NOMO-1 treated with DMSO at 0.1 percent for 48 hours (cell line): ENCODE measurements at regions not wholly inside any gene's neighbourhood (a gene's known extent, or its start where the extent isn't known, plus 50 kb on each side); places are given as distances from the start of the nearest gene placed in this dataset.

ENCODE experiments used
- DNase-seq: peaks from one replicate; lab custom pipeline; 2025; ENCODE audit not compliant: unreplicated experiment; lab: John Stamatoyannopoulos, UW

DNA sequence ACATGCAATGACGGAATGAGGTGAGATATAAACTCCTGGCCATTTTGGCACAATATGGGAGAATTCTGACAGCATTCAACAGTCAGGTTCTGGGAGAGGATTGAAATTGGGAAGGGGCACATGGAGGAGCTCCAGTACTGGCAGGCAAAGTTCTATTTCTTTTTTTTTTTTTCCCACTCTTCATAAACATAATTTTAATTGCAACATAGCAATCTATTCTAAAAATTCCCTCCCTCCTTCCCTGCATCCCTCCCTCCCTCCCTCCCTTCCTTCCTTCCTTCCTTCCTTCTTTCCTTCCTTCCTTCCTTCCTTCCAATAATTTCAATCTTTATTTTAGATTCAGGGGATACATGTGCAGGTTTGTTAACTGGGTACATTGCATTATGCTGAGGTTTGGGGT is 93.2 kb downstream of the PTCSC3 start:
- DNase-seq, result no peak

DNA sequence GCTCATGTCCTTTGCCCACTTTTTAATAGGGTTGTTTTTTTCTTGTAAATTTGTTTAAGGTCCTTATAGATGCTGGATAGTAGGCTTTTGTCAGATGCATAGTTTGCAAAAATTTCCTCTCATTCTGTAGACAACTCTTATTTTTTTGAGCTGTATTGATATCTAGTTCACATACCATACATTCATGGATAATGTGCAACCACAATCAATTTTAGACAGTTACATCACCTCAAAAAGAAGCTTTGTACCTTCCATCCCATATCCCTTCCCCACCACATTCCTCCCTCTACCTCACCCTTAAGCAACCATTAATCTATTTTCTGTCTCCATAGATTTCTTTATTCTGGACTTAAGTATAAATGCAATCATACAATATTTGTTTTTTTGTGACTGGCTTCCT is 98.4 kb downstream of the PTCSC3 start:
- DNase-seq, result no peak

DNA sequence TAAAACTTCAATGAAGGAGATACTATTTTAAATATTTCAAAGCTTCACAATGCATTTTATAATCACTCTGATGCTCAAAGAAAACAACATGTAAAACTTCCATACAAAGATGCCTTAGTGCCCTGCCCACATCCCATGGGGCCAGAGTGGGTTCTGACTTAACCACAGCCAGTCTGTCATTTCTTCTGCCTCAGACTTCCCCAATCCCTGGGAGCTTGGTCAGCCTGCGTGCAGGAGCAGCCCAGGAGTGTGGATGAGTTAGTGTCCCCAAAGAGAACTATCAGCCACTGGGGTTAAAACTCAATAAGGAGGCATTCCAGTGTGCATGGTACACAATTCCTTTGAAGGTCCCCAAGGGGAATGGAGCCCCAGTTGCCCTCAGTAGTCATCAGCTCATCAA is 100.3 kb downstream of the PTCSC3 start:
- DNase-seq, result no peak

DNA sequence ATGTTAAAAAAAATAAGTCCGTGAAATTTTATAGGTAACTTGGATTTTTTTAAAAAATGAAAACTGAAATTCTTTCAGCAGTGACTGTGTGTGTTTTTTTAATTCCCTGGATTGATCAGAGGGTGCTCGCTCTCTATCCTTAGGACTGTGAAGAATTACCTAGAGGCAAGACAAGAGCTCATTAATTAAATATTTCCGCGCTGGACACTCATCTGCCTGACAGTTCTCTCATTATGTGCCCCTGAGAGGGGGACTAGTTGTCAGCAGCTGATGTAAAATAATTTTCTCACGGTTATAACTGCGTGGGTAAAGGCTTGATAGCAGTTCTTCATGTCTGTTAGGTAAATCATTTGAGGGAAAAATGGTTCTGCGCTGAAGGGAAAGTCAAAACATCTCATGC is 101.3 kb downstream of the PTCSC3 start:
- DNase-seq, result no peak

DNA sequence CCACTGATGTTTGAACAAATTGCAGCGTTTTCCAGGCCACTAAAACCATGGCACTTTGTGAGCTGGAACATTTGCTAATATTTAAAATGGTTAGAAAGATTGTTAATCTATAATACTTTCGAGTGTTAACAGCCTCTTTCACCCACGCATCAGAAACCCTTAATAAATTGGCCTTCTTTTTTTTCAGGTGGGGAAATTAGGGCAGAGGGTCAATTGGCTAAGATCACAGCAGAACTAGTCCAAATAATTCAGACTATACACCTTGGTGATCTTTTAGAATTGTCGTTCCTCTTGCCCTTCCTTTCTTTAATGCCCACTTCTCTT is 105.8 kb downstream of the PTCSC3 start:
- no peak for DNase-seq

DNA sequence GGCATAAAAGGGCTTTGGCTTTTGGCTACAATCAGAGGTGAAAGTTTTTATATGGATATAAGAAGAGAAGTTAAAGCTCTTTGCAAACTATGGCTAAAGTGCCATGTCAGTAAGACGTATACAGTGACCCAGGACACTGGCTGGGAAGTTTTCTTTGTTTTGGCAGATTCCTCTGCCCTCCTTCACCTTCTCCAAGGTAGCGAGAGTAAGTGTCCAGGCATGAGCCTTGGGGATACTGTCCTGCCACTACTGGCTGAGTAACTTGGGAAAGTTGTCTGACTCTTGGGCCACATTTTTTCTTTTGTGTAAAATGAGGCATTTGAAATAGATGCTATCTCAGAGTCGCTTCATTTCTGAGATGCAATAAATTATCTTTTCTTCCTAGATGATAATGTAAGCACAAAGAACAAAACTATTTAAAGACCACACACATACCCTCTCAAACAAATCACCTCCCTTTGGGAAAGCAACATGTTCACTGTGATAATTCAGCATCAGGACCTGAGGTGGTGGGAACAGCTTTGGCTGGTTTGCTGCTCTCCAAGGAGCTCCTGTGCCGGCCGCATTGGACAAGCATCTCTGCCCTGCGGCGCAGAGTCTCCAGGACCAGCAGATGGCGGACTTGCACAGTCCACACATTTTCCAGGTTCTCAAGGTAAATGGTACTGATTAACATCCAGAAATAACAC is 106.3 kb downstream of the PTCSC3 start:
- DNase-seq, result peak; percentile 11

DNA sequence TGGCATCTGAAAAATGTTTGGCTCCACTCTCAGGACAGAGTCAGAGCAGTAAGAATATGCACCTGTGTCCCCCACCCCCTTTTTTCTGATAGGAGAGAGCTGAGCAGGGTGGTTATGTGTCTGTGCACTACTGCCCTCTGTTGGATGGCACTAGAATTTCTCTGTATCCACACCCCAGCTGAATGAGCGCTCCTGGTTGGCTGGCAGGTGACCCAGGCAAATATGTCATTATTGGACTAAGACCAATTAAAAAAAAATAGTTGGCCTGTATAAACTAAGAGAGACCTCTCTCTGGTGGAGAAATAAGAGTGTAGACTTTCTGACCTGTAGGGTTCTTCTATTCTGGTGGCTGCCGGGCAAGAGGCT is 107.0 kb downstream of the PTCSC3 start:
- peak; percentile 37 for DNase-seq

DNA sequence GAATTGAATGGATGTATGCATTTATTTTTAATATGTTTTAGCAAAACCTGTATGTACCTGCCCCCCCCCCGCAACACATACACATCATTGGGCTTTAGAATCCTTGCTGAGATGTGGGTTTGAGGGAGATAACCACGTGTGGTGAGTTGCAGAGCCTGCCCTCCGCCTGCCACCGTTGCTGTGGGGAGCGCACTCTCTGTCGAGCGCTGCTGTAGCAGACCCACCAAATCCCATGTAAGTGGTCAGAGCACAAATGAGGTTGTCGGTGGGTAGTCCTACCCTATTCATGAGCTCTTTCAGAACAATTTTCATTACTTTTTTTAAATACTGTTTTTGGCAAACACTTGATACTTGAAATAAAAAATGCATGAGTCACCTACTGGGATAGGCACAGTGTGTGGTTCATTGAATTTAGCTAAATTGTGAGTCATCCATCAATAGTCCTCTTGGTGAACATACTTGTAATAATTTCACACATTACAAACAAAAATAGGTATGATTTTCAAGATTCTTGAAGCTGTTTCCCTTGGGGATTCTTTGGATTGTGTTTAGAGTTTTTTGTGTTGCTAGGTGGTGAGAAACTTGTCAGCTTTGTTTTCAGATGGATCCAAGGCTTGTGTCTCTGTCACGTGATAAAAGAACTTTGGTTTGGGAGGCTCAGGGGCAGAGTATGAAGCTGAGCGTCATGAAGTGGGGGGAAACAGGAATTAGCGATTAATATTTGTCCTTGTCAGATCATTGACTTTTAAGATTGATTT is 107.6 kb downstream of the PTCSC3 start:
- no peak for DNase-seq

DNA sequence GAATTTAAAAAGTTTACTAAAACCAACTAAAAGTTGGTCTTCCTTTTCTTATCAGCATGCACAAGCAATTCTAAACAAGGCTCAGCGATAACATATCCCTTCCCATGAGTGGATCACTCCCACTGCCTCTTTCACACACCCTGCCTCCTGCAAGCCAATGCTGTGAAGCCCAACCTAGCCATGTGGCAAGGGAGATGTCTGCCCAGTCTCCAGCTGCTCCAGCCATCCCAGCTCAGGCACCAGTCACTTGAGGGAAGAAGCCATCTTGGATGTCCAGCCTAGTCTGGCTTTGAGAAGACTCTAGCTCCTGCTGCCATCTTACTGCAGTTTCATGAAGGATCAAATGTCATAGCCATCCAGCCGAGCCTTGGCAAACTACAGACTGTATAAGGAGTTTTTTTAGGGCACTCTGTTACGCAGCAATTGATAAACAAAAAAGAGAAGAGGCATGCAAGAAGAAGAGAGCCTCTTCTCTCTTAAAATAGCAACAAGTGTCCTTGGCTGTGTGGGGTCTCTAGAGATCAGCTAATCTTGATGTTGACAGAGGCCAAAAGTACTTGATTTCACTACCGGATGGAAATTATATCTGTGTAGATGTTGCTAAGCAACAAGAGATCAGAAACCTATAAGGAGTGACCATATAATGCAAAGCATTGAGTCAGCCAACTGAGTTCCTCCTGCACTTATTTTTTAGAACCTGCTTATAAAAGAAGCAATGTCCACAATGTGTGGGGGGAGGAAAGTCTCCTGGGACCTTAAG is 108.9 kb downstream of the PTCSC3 start:
- no peak for DNase-seq

DNA sequence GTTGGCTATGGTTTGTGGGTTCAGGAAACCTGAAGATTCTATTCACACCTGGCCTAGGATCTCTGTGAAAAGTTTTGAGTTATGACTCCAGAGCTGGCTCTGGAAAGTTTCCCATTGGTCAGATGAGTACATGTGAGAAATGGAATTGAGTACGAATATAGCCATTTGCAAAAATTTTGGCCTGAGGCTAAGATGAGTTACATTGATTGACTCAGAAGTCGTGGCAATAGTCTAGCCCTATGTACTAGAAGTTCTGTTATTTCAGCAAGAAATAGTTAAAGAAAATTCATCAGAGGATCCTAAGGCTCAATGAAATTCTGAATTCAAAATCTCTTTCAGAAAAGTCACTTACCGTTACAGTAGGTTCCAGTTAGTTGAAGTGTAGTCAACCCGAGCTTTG is 109.9 kb downstream of the PTCSC3 start:
- DNase-seq, result no peak

DNA sequence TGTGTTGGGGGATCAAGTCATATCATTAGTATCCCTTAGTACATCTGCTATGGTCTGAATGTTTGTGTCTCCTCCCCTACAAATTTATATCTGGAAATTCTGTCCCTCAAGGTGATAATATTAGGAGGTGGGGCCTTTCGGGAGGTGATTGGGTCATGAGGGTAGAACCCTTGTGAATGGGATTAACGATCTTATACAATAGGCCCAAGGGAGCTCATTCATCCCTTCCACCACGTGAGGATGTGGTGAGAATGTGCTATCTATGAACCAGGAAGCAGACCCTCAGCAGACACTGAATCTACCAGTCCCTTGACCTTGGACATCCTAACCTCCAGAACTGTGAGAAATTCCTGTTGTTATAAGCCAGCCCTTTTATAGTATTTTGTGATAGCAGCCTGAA is 110.7 kb downstream of the PTCSC3 start:
- DNase-seq, result no peak

DNA sequence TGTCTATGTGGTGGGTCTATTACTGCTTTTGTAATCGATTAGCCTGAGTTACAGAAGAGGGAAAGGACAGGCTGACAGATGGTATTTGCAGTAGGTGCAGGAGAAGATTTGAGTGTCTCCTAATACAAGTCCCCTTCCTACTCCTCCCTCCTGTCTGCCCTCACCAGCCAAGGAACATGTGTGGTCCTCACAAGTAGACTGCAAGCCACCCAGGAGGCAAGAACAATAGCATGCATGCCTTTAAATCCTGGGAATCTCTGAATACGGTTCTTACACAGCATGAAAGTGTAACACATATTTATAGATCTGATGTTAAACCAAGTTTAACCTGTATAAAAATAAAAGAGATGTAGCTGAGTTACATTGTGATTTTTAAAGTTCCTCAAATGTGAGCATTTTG is 117.0 kb downstream of the PTCSC3 start:
- no peak for DNase-seq

DNA sequence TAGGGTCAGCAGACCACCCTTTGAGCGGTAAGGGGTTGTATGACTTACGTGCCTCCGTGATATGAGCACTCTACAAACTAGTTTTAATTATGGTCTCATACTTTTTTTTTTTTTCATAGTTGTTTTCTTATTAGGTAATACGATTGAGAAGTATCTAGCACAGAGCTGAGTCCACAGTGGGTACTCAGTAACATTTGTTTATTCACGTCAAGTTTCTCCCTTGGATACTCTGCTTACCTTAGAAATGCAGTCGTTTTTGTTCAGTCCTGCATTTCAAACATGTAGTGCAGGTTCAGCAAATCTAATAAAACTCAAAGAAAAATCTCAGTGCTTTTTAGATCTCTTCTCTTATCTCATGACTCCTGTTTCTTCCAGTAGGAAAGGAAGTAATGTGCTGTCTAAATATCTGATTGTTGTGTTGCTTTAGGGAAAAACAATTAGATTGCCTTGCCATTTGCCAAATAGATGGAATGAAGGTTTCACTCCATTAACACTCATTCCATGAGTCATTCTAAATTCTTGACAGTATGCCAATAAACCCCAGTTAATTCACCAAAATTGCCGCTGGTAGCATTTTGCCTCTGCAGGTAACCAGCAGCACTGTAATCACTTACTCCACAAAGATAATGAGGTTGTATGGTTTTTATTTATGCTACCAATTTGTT is 118.9 kb downstream of the PTCSC3 start:
- DNase-seq, result no peak

DNA sequence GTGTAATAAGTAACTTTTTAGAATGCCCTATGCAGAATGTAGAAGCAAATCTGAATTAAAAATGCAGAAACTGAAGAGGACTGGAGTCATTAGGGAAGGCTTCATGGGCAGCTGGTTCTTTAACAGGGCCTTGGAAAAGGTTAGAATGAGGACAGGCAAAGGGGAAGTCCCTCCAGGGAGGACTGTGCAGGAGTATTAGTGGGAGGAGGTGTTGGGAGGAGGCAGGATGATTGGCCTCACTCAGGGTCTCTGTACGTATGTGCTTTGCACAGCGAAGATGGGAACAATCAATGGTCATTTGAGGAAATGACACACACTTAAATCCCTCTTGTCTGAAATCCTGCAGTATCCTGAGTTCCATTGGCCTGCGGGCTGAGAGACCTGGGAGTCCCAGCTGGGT is 119.7 kb downstream of the PTCSC3 start:
- DNase-seq, result no peak

DNA sequence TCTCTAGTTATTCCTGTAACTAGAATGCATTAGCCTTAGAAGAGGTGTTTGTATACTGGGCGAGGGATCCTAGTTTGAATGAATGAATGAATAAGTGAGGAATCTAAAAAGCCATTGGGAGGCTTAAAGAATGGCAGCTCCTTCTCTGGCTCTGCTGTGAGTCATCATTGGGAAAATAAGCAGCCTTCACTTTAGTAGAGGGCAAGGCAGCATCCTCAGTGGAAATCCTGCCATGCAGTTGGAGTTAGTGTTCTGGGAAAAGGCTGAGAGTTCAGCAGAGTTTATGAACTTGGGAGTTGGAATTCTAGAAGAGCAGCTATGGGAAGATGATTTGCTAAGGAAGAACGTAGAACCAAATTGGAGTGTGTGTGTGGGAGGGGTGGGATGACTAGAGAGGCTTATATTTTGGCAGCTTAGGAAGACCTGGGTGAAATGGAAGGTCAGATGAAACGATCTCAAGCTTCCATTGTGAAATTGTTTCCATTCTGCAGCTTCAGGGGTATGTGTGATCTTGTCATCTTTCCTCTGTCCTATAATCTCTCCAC is 120.8 kb downstream of the PTCSC3 start:
- no peak for DNase-seq

DNA sequence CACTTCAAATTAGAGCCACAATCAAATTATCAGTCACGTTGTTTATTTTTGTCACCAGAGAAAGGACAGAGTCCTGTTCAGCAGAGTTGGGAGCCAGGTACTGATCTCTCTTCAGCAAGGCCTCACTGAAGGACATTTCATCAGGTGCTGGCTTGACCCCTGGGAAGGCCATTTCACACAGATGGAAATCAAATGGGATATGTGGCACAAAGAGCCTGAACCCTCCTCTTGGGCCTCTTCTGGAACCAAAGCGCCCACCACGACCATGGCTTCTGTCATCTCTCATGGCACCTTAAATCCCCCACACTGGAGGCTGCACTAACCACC is 121.5 kb downstream of the PTCSC3 start:
- DNase-seq, result no peak

DNA sequence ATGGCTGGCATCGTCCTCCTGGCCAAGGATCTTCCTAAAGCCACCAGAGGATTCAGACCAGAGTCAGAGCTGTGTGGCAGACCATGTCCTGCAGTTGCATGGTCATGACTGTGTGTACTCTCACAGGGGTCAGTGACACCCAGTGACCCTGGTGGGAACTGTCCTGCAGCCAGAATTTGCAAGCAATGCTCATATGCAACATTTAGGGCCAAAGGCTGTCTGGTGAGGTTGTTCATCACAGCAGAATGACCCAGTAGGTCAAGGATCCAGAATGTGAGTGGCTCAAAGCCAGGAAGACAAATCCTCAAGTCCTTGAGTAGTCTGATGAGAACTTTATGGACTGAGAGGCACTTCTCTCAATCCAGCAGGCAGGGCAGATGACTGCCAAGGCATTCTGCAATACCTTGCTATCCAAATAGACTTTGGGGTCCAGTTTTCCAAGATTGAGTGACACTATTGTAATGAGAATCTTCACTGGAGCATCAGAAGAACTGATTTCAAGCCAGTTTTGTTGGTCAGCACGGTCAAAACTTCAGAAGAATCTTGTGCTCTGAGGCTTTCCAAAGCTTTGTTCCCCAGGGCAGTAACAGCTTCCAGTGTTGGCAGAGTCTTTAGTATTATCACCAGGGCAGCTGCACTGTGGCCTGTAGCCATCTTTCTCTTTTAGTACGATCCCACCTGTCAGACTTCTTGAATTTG is 122.0 kb downstream of the PTCSC3 start:
- no peak for DNase-seq

DNA sequence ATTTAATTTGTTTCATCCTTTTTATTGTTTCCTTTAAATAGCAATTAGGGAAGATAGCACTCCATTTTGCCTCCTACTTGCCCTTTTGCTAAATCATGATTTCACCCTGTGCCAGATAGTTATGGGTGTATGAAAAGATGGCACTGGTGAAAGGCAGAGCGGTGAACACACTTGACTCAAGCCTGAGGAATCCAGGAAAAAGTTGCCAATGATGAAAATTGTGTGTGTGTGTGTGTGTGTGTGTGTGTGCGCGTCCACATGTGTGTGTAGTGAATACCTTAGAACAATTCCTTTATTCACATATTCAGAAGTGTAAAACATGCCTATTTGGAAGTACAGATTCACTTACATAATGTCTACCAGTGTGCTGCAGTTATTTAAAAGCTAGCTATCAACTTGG is 123.8 kb downstream of the PTCSC3 start:
- DNase-seq, result no peak

DNA sequence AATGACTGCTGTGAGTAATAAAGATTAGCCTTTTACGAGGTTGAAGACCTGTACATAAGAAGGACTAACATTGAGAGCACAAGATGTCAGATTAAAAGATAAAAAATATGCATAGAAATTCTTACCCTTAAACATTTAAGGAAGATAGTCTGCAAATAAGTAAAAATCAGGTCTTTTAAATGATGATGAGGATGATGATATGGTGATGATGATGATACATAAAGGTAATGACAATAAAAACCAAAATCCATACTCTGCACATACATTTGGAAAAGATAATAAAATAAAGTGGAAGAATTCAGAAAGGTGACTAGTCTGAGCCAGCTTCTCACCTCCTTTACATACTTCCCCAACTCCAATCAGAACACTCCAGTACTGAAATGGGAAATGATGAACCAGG is 124.5 kb downstream of the PTCSC3 start:
- DNase-seq, result no peak

DNA sequence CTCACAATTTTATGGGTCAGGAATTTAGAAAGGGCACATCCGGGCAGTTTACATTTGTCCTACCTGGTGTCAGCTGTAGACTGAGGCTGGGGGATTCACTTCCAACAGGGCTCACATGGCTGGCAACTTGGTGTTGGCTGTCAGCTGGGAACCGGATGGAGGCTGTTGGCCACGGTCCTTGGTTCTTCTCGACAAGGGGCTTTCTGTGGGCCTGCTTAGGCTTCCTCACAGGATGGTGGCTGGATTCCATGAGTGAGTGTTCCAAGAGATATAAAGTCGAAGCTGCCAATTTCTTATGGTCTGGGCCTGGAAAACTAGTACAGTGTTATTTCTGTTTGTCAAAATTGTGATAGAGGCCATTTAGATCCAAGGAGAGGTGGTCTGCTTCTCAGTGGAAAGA is 127.9 kb downstream of the PTCSC3 start:
- no peak for DNase-seq

DNA sequence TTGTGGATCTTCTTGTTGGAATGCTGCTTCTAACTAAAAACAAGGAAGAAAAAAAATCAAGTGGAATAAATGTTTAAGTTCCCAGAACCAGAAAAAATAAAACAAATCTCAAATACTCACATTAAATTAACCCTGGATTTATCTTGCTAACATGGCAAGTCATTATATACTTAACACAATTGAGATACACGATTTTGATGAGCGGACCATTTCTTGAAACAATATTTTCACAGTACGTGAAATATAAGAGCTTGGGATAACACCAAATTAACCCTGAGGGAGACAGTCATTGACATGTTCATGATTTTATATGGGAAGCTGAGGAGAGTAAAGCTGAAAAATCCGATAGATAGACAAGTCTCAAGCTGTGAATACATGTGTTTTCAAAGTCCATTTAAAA is 128.6 kb downstream of the PTCSC3 start:
- DNase-seq, result no peak
